Inferior parietal cortex (tissue), 1 donor: ENCODE measurements at regions not wholly inside any gene's neighbourhood (a gene's known extent, or its start where the extent isn't known, plus 50 kb on each side); places are given as distances from the start of the nearest gene placed in this dataset.
"Not testable (repeated sequence)": the region's sequence is repeated elsewhere in the genome, so short reads cannot be mapped to it uniquely, and the experiment has no call there.

Experiments
- DNase-seq: peaks from one replicate; pipeline ENCODE4 v3.0.0-alpha.2; 2016; ENCODE audit errors: extremely low spot score

- DNase-seq = no peak
These were observed 341.1 kb downstream of the SFMBT2 start for GRCh38 chr10:7069706-7070105.

GRCh38 chr10:7056216-7056615 lies 354.6 kb downstream of the SFMBT2 start:
- peak; percentile 21 for DNase-seq

GRCh38 chr10:7054915-7055314 lies 355.9 kb downstream of the SFMBT2 start:
- peak; percentile 24 for DNase-seq

GRCh38 chr10:7053195-7053594 lies 357.6 kb downstream of the SFMBT2 start:
- no peak for DNase-seq

GRCh38 chr10:7050024-7050423 lies 360.8 kb downstream of the SFMBT2 start:
- not testable (repeated sequence) for DNase-seq

- no peak for DNase-seq
These were observed 362.8 kb downstream of the SFMBT2 start for GRCh38 chr10:7048061-7048460.

GRCh38 chr10:7046615-7047014 lies 364.2 kb downstream of the SFMBT2 start:
- DNase-seq = no peak

- DNase-seq = no peak
These were observed 364.8 kb downstream of the SFMBT2 start for GRCh38 chr10:7045891-7046599.

GRCh38 chr10:7043055-7043653 lies 367.7 kb downstream of the SFMBT2 start:
- no peak for DNase-seq

- DNase-seq = no peak
These were observed 368.3 kb downstream of the SFMBT2 start for GRCh38 chr10:7042419-7043054.

GRCh38 chr10:7042000-7042399 lies 368.8 kb downstream of the SFMBT2 start:
- DNase-seq = no peak

GRCh38 chr10:7040681-7041080 lies 370.2 kb downstream of the SFMBT2 start:
- no peak for DNase-seq

GRCh38 chr10:7039859-7040258 lies 371.0 kb downstream of the SFMBT2 start:
- DNase-seq = no peak

- no peak for DNase-seq
These were observed 372.4 kb downstream of the SFMBT2 start for GRCh38 chr10:7038416-7038815.

GRCh38 chr10:7037434-7037833 lies 373.4 kb downstream of the SFMBT2 start:
- DNase-seq = not testable (repeated sequence)

- no peak for DNase-seq
These were observed 373.9 kb downstream of the SFMBT2 start for GRCh38 chr10:7036951-7037350.

- no peak for DNase-seq
These were observed 375.6 kb downstream of the SFMBT2 start for GRCh38 chr10:7035126-7035761.

- DNase-seq = no peak
These were observed 377.8 kb downstream of the SFMBT2 start for GRCh38 chr10:7033031-7033430.

- no peak for DNase-seq
These were observed 380.5 kb downstream of the SFMBT2 start for GRCh38 chr10:7030134-7030855.

GRCh38 chr10:7029672-7030071 lies 381.2 kb downstream of the SFMBT2 start:
- no peak for DNase-seq

GRCh38 chr10:7028809-7029166 lies 382.0 kb downstream of the SFMBT2 start:
- DNase-seq = no peak
